KBM-7 (cell line): ENCODE measurements at regions not wholly inside any gene's neighbourhood (a gene's known extent, or its start where the extent isn't known, plus 50 kb on each side); places are given as distances from the start of the nearest gene placed in this dataset.

Source experiments
- DNase-seq: peaks from one replicate; pipeline ENCODE4 v3.0.0-alpha.2; 2015
- in situ Hi-C: fragments of 300-500 bp; cut with MboI; formaldehyde crosslinking; loops from 2 replicates; pipeline ENCODE4 v1.14.3; 2020; ENCODE audit warnings: low sequenced_read_pairs, low pct_unique_long_range_greater_than_20kb, mixed read lengths

GRCh38 chr1:184919892-184920291 is 54.4 kb downstream of the NIBAN1 start:
- DNase-seq, result peak; percentile 46
- in situ Hi-C loops, result no loop called here

- DNase-seq, result no peak
- in situ Hi-C loops, result no loop called here
Measured at GRCh38 chr1:184915463-184916090, 58.7 kb downstream of the NIBAN1 start.

- in situ Hi-C loops, result no loop called here
- no peak for DNase-seq
Measured at GRCh38 chr1:184914149-184914548, 60.2 kb downstream of the NIBAN1 start.

GRCh38 chr1:184912392-184912791 is 61.9 kb downstream of the NIBAN1 start:
- in situ Hi-C loops, result no loop called here
- no peak for DNase-seq

- in situ Hi-C loops, result no loop called here
Measured at GRCh38 chr1:184911830-184912229, 62.5 kb downstream of the NIBAN1 start.

GRCh38 chr1:184911103-184911745 is 63.1 kb downstream of the NIBAN1 start:
- no peak for DNase-seq
- in situ Hi-C loops, result no loop called here

More at GRCh38 chr1:184911830-184912229, 62.5 kb downstream of the NIBAN1 start:
- DNase-seq, result no peak

GRCh38 chr1:184910691-184911091 is 63.6 kb downstream of the NIBAN1 start:
- in situ Hi-C loops, result no loop called here
- DNase-seq, result no peak

- in situ Hi-C loops, result no loop called here
- no peak for DNase-seq
Measured at GRCh38 chr1:184910005-184910404, 64.3 kb downstream of the NIBAN1 start.

DNA sequence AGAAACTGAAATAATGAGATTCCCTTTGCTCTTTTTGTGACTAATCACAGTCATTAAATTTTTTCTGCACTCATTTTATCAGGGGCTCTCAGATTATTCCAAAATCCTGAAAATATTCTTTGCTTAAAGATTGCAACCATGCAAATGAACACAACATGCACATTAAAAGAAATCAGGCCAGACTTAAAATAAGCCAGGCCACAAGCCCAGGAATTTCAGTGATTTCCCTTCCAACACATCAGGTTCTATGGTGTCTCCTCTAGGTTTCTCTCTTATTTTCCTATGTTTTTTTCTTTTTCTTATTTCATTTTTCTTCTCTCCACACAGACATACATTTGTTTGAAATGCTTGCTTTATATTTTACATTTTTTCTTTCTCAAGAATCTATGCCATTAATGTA is 65.3 kb downstream of the NIBAN1 start:
- in situ Hi-C loops, result no loop called here

GRCh38 chr1:184908506-184908905 is 65.8 kb downstream of the NIBAN1 start:
- in situ Hi-C loops, result no loop called here
- no peak for DNase-seq

More for the DNA sequence above, 65.3 kb downstream of the NIBAN1 start:
- no peak for DNase-seq

DNA sequence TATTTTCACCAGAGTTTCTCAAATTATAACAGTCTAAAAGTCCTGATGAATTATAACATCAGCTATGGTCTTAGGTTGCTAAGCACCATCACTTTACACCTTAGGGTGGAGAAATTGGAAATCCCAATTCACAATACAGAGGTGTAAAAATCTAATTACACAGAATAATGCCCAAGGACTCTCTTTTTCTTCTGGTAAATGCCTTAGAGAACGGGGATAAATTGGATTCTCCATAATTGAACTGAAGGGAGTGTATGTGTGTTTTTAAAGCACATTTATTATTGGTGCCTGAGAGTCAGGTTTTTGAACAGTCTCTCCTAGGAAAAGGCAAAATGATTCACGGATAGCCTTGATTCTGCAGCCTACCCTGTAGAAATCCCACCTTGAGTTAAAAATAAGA is 66.8 kb downstream of the NIBAN1 start:
- in situ Hi-C loops, result no loop called here
- no peak for DNase-seq

GRCh38 chr1:184906761-184907160 is 67.5 kb downstream of the NIBAN1 start:
- no peak for DNase-seq
- in situ Hi-C loops, result no loop called here

GRCh38 chr1:184905601-184906322 is 68.5 kb downstream of the NIBAN1 start:
- DNase-seq, result no peak
- in situ Hi-C loops, result no loop called here

DNA sequence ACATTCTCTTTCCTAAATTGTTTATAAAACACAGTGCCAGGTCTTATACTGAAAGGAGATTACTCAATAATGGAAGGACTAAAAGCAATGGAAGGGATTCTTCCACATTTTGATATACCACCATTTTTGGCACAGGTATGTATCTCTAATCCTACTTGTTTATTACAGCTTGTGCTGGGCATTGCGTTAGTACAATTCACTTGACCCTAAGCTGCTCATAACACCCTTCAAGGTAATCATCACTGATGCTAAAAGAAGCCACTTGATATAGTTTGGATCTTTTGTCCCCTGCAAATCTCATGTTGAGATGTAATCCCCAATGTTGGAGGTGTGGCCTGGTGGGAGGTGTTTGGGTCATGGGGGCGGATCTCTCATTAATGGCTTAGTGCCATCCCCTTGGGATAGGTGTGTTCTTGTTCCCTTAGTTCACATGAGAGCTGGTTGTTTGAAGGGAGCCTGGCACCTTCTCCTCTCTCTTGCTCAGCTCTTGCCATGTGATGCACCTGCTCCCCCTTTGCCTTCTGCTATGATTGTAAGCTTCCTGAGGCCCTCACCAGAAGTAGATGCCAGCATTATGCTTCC is 71.1 kb downstream of the NIBAN1 start:
- in situ Hi-C loops, result no loop called here
- no peak for DNase-seq

DNA sequence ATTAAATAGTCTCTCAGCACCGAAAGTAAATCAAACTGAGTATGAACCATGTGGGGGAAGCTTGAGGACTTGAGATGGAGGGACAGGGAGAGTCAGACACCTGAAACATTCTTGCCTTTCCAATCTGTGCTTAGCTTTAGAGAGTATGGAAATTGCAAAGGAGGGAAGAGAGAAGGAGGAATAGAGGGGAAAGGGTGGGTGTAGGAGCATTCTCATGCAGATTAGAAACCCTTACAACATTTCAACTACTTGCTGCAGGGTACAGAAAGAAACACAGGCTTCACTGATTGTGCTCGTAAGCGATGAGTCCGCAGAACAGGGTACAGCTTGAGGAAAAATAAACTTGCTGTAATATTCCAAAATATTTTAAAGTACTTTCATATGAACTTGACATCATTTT is 73.8 kb downstream of the NIBAN1 start:
- in situ Hi-C loops, result no loop called here
- no peak for DNase-seq

- no peak for DNase-seq
- in situ Hi-C loops, result no loop called here
Measured at GRCh38 chr1:184896000-184896399, 78.3 kb downstream of the NIBAN1 start.

- no peak for DNase-seq
- in situ Hi-C loops, result no loop called here
Measured at GRCh38 chr1:184895086-184895485, 79.2 kb downstream of the NIBAN1 start.

- DNase-seq, result no peak
- in situ Hi-C loops, result no loop called here
Measured at GRCh38 chr1:184893695-184894094, 80.6 kb downstream of the NIBAN1 start.

DNA sequence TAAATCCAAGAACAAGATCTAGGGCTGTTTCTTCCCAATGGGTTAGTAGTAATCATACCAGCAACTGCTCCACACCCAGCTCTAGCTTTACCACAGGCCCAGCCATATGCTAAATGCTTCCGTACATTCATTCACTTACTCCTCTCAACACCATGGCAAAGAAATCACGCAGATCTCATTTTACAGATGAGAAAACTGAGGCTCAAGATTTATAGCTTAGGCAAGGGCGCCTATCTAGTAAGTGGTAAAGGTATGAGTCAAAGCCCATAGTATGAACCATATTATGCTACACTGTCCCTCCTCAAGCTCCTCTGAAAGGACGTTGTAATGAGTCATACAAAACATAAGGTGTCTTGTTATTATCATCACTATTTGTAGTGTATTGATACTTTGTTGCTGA is 82.2 kb downstream of the NIBAN1 start:
- in situ Hi-C loops, result no loop called here
- DNase-seq, result no peak

DNA sequence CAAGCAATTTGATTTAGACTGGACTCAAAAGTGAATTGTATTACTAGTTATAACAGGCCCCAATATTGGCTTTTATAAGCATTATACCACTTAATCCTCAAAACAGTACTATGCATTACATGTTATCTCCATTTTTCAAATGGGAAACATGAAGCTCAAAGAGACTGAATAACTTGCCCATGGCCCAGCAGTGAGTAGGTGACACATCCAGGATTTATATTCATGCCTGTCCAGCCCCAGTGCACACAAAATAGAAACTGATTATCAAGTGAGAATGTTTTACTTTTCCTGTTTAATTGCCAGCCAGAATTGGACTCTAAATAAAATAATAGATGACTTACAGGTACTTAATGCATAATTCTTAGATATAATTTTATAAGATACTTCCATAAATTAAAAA is 82.9 kb downstream of the NIBAN1 start:
- DNase-seq, result no peak
- in situ Hi-C loops, result no loop called here
